H1 (cell line): ENCODE measurements at regions not wholly inside any gene's neighbourhood (a gene's known extent, or its start where the extent isn't known, plus 50 kb on each side); places are given as distances from the start of the nearest gene placed in this dataset.

Source experiments
- EP300 ChIP-seq, 2 experiments: IDR thresholded peaks; 1 replicate in 1 of 2; 2 replicates in 1 of 2; pipeline ENCODE4 v1.6.1; 2011 to 2012; ENCODE audit warnings: low read depth in 2 of 2, low read length in 2 of 2, mild to moderate bottlenecking in 2 of 2, borderline replicate concordance in 1 of 2, inconsistent platforms in 1 of 2, moderate library complexity in 1 of 2
- HDAC6 ChIP-seq: IDR thresholded peaks from one replicate; pipeline ENCODE4 v1.7.1; 2012; ENCODE audit warnings: low read depth, mild to moderate bottlenecking, inconsistent platforms, low read length, moderate library complexity
- NANOG ChIP-seq: IDR thresholded peaks from 2 replicates; pipeline ENCODE4 v1.6.1; 2011; ENCODE audit warnings: low read length, low read depth, mild to moderate bottlenecking, inconsistent platforms; ENCODE audit not compliant: insufficient read depth, poor library complexity, severe bottlenecking
- ZNF274 ChIP-seq: IDR thresholded peaks from 2 replicates; pipeline ENCODE4 v1.7.0; 2012; ENCODE audit warnings: low read length, borderline replicate concordance; ENCODE audit errors: extremely low read depth
- TF ChIP-seq, protein P1 (sequence below): IDR thresholded peaks from 2 replicates; pipeline ENCODE4 v1.6.1; 2012; ENCODE audit warnings: inconsistent platforms

DNA sequence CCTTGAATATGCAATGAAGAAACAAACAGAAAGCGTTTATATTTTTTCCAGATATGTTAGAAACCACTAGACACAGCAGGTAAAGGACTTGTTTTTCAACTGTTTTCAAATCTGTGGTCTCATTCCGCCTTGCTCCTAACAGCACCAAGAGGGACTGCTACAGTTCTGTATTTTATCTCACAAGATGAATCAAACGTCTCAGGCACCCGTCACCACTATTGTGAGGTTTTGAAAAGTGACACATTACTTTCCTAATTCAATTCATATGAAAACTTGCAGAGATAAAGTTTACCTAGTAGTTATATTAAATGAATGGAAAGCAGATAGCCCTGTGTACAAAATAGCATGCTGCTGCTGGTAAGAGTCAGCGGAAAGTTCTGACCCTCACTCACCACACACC lies 386.3 kb downstream of the ETS1 start (continued):
- TF ChIP-seq EP300 (IDR thresholded peaks at IDR 0.05; ENCODE audit: borderline replicate concordance in 1 of 2, low read depth in 2 of 2, low read length in 2 of 2) (no peak), HDAC6 (no peak), ZNF274 (no peak), NANOG (no peak)
- TF ChIP-seq, protein P1, sequence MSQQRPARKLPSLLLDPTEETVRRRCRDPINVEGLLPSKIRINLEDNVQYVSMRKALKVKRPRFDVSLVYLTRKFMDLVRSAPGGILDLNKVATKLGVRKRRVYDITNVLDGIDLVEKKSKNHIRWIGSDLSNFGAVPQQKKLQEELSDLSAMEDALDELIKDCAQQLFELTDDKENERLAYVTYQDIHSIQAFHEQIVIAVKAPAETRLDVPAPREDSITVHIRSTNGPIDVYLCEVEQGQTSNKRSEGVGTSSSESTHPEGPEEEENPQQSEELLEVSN, result no peak
